AML-193 (cell line): ENCODE measurements at regions not wholly inside any gene's neighbourhood (a gene's known extent, or its start where the extent isn't known, plus 50 kb on each side); places are given as distances from the start of the nearest gene placed in this dataset.

Source experiments
- DNase-seq, 2 experiments: peaks; one replicate each; lab custom pipeline; 2025; lab: John Stamatoyannopoulos, UW

- DNase-seq = no peak
Observed at GRCh38 chr3:80052271-80052670, 284.5 kb upstream of the ROBO1 start.

GRCh38 chr3:80051602-80051962 lies 283.8 kb upstream of the ROBO1 start:
- DNase-seq = no peak

- no peak for DNase-seq
Observed at GRCh38 chr3:80050826-80051601, 283.2 kb upstream of the ROBO1 start.

GRCh38 chr3:80043226-80043625 lies 275.4 kb upstream of the ROBO1 start:
- DNase-seq = no peak

GRCh38 chr3:80040067-80040466 lies 272.3 kb upstream of the ROBO1 start:
- no peak for DNase-seq

DNA sequence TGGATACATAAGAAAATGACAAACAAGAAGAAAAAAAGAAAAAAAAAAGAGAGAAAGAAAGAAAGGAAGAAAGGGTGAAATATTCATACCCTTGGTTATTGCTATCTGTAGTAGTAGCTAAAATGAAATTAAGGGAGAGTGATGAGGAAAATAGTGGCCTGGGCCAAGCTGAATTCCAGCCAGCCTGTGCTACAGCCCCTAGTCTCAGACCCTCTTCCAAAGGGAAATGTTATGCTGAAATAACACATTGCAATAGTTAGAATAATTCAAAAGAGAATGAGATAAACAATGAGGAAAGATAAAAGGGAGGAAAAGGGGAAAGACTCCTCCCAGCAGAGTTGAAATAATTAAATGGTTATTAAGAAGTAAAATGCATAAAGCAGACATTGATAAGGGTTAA lies 268.4 kb upstream of the ROBO1 start:
- DNase-seq = no peak

DNA sequence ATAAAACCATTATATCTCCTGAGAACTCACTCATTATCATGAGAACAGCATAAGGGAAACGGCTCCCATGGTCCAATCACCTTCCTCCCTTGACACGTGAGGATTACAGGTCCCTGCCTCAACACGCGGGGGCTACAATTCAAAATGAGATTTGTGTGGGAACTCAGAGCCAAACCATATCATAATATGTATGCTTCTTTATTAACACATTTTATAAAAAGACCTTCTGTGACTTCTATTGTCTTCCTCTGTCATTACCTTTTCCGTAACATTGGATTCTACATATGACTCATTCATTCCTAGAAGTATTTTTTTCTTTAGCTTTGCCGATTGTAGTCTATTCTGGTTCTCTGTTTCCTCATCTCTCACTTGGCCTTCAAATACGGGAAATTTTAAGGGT lies 267.2 kb upstream of the ROBO1 start:
- no peak for DNase-seq

DNA sequence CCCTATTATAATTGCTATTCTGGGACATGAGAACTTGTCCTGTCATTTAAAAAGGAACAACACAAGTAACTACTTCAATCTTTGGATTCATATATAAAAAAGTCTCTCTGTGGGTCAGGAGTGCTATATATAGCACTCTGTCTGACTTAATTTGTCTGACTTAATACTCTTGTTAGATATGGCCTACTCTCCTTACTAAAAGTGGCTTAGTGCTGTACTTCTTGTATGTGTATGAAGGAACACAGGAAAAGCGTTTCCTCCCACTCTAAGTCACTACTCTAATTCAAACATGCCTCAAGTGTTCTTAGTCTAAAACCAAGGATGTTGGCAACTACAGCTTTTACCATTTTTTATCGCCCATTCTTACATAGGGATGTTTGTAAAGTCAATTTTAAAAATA lies 255.2 kb upstream of the ROBO1 start:
- no peak for DNase-seq

DNA sequence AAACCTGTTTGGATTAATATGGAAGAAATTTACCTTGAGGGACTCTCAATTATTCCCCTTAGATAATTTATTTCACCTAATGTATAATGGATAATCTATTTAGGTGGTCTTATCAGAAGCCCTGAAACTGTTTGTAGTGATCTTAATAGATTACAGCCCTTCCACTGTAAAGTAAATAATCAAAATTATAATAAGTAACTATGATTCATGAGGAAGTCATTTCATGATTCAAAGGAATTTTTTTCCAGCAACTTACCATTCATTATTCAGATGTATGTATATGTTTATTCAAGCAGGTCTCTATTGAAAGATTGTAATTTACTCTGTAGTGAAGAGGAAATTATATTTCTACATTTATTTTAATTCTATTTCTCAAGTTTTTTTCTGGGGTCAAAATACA lies 250.6 kb upstream of the ROBO1 start:
- no peak for DNase-seq

DNA sequence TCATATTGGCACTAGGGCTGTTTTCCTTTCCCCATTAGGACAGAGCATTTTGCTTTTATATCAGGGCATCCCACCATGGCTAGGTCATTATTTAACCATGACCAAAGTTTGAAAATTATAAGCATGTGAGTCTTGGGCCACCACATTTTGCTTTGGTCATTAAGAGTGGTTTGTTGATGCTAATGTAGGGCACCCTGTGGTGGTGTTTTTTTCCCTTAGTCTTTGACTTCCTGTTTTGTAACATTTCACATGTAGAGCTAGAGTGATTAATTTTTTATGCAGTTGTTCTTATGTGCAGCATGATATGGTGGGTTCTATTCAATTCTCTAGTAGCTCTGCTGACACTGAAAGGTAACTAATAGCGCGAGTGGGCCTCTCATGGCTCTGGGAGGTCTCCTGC lies 249.6 kb upstream of the ROBO1 start:
- peak; percentile 42 to 52 for DNase-seq

DNA sequence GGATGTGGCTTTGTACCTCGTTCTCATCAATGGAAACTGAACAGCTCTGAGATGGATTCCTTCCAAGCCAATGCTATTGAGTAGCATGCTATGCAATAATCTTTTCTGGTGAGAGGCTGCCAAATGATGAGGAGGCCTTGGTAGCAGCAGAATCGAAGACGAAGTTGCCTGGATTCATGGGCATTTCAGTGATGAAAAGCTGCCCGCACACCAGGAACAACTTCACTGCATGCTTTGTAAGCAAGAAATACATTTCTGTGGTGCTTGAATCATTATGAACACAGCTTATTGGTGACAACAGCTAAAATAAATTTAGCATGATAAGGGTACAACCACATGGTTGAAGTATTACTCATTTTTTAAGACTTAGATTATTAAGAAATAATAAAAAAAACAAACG lies 246.8 kb upstream of the ROBO1 start:
- no peak for DNase-seq

DNA sequence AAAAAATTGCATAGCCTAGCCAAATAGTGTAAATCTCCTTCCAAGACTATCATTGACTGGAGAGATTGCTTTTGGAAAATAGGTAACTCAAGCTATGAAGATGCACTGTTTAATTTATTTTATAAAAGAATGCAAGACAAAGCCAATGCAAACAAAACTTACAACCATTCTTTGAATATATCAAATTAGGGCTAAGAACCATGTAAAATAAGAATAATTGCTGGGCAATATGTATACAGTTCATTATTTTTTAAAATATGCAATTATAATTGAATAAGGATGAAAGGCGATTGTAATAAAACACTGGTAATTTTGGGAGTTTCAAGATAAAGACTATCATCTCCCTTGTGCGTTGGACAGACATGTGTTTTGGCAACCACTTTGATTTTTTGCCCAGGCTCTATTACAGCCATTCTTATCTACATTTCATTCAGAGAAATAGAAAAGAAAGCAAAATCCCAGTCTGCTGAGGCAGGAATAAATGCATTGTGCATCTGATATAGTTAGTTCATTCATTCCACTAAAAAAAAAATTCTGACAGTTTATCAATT lies 242.3 kb upstream of the ROBO1 start:
- no peak for DNase-seq

DNA sequence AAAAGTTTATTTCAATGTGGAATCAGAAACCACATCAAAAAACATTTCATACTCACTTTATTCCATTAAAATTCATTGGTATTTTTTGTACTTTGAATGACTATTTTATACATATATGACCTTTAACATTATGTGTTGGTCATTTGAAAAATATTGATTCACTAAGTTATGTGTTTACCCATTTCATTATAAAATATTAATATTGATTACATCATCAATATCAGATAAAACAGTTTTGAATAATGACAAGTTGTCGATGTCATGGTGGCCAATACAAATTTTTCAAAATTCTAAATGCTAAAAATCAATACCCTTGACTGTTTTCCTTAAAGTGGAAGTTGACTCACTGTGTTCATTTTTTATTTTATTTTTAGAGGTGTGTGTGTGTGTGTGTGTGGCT lies 239.7 kb upstream of the ROBO1 start:
- DNase-seq = no peak

GRCh38 chr3:80006315-80006714 lies 238.5 kb upstream of the ROBO1 start:
- DNase-seq = no peak

GRCh38 chr3:80000022-80000421 lies 232.2 kb upstream of the ROBO1 start:
- DNase-seq = no peak

- no peak for DNase-seq
Observed at GRCh38 chr3:79994397-79994796, 226.6 kb upstream of the ROBO1 start.

GRCh38 chr3:79986338-79986737 lies 218.5 kb upstream of the ROBO1 start:
- DNase-seq = no peak

DNA sequence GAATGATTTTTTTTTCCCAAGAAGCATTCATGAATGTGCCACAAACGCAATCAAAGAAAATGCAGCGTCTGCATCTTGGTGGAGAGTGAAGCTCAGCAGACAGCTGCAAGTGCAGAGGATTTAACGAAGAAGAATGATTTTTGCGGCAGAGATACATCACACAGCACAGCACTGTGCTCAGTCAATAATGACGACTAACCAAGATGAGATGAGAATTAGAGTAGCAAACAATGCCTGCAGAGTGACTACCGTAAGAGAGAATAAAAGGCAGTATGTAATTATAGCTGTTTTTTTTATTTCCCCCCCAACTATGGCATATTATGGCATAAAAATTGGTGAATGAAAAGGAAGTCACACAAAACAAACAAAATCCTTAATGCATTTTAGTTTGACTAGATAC lies 218.0 kb upstream of the ROBO1 start:
- DNase-seq = no peak

DNA sequence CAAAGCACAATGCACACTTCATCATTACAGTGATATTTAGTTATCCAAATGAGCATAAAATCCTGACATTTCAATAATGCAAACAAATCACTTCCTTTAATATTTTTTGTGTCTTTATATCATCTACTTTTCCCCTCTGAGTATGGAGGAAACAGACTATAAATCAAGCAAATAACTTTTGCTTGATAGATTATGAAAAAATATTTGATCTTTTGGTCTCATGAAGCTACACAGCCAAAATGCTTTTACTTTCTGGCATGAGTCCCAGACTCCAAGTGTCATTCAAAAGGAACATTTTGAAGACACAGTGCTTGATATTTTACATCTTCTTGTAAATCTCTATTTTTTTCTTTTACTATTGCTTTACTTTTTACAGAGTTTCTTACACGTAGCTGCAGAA lies 215.3 kb upstream of the ROBO1 start:
- no peak for DNase-seq

DNA sequence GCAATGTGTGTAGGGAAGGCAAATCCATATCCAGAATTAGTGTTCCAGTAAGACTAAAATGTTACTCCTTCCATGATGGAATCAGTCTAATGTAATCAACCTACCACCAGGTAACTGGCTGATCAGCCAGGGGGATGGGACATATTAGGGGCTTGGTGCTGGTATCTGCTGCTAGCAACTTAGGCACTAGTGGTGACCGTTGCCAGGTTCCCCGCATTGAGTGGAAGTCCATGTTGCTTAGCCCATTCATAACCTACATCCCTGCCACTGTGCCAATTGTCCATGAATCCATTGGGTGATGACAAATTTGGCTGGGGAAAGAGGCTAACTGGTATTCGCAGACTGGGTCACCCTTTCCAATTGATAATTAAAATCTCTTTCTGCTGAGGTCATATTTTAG lies 212.2 kb upstream of the ROBO1 start:
- no peak for DNase-seq

- no peak for DNase-seq
Observed at GRCh38 chr3:79976466-79976865, 208.7 kb upstream of the ROBO1 start.

DNA sequence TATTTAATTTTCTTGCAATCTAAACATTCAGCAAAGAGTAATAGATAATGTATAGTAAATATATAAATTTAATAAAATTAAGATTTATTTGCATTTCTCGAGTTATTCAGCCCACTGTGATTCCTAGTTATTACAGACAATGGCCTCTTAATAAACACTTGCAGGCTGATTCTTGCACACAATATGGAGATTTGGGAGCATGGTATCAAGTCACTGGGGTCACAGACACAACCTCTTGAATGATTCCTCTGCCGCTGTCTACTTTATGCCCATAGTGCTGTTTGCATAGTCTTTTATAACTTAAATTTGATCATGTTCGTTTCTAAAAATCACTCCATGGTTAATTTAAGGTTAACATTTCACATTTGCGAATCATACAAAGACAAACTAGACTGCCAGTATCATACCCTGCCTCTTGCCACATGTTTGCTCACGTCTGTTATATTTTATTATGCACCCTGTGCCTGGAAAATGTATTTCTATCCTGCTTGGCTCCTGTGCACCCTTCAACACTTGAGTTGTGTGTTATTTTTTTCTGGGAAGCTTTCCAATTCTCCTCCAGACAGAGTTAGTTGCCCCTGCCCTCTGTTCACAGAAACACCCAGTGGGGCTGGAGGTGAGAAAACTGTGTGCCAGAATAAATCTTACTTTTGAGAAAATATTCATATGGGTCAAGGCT lies 206.3 kb upstream of the ROBO1 start:
- DNase-seq = no peak

- no peak for DNase-seq
Observed at GRCh38 chr3:79973482-79973881, 205.7 kb upstream of the ROBO1 start.

- DNase-seq = peak in 1 of 2 experiments; percentile 6
Observed at GRCh38 chr3:79968418-79968817, 200.6 kb upstream of the ROBO1 start.
